MCF 10A (cell line): ENCODE measurements at regions not wholly inside any gene's neighbourhood (a gene's known extent, or its start where the extent isn't known, plus 50 kb on each side); places are given as distances from the start of the nearest gene placed in this dataset.

Source experiments
- BruUV-seq: library from RNA; stranded (reverse); fragments of 400-500 nt; replicated peaks from 2 replicates; lab custom pipeline; 2021; lab: Mats Ljungman, UMichigan
- CTCF ChIA-PET: fragments of 300-600 bp; sonication (Branson Sonifier 250); formaldehyde crosslinking; extraction: SDS; loops from one replicate; lab custom pipeline; 2021; ENCODE audit warnings: antibody characterized with exemption, inconsistent platforms; lab: Yijun Ruan, JAX
- POLR2A ChIA-PET: fragments of 300-600, 350-650 bp; sonication (Branson Sonifier 250); formaldehyde crosslinking; extraction: SDS; loops from one replicate; lab custom pipeline; 2020; ENCODE audit warnings: antibody characterized with exemption, inconsistent platforms; lab: Yijun Ruan, JAX
- DNase-seq: peaks from one replicate; pipeline ENCODE4 v3.0.0-alpha.2; 2018; ENCODE audit not compliant: unreplicated experiment
- H3K27ac Mint-ChIP-seq: one replicate; pipeline ENCODE4 v1.8.0; 2022; ENCODE audit warnings: mild to moderate bottlenecking, low read depth, mixed read lengths; ENCODE audit not compliant: unreplicated experiment
- H3K27me3 Mint-ChIP-seq: one replicate; pipeline ENCODE4 v1.8.0; 2022; ENCODE audit warnings: mixed read lengths; ENCODE audit not compliant: insufficient read depth, unreplicated experiment
- H3K36me3 Mint-ChIP-seq: one replicate; pipeline ENCODE4 v1.8.0; 2022; ENCODE audit warnings: mild to moderate bottlenecking, moderate library complexity, mixed read lengths; ENCODE audit not compliant: insufficient read depth, unreplicated experiment
- H3K4me1 Mint-ChIP-seq: one replicate; pipeline ENCODE4 v1.8.0; 2022; ENCODE audit warnings: mixed read lengths; ENCODE audit not compliant: insufficient read depth, unreplicated experiment
- H3K4me3 Mint-ChIP-seq: one replicate; pipeline ENCODE4 v1.8.0; 2022; ENCODE audit warnings: mild to moderate bottlenecking, moderate library complexity, mixed read lengths; ENCODE audit not compliant: unreplicated experiment
- H3K9me3 Mint-ChIP-seq: one replicate; pipeline ENCODE4 v1.8.0; 2022; ENCODE audit warnings: mixed read lengths; ENCODE audit not compliant: unreplicated experiment
- intact Hi-C: fragments of 100-400 bp; cut with micrococcal nuclease; formaldehyde crosslinking; loops from 2 replicates; pipeline ENCODE4 v1.14.1; 2022
- TF ChIP-seq, protein P1 (sequence below): fragments of 200-600 bp; IDR thresholded peaks from one replicate; pipeline ENCODE4 v1.8.0; 2022; ENCODE audit warnings: antibody characterized with exemption, mild to moderate bottlenecking; ENCODE audit not compliant: unreplicated experiment

DNA sequence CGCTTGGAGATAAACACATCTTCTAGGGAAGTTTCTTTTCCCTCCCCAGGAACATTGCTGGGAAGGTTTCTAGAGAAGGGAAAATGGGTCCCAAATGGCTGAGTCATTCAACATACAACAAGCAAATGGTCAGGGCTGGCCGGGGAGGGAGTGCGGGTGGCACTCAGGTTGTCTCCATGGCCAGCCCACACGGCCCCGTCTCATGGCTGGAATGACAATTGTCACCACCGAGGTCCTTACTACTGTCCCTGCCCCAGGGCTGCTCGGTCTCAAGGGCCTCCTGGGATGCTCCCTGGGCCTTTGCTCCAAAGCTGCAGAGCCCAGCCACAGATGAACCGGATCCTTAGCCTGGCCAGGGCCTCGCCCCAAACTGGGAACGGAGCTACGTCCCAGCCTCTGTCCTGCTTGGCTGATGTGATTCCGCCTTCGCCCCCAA lies 121.9 kb downstream of the FGF18 start:
- TF ChIP-seq, protein P1, sequence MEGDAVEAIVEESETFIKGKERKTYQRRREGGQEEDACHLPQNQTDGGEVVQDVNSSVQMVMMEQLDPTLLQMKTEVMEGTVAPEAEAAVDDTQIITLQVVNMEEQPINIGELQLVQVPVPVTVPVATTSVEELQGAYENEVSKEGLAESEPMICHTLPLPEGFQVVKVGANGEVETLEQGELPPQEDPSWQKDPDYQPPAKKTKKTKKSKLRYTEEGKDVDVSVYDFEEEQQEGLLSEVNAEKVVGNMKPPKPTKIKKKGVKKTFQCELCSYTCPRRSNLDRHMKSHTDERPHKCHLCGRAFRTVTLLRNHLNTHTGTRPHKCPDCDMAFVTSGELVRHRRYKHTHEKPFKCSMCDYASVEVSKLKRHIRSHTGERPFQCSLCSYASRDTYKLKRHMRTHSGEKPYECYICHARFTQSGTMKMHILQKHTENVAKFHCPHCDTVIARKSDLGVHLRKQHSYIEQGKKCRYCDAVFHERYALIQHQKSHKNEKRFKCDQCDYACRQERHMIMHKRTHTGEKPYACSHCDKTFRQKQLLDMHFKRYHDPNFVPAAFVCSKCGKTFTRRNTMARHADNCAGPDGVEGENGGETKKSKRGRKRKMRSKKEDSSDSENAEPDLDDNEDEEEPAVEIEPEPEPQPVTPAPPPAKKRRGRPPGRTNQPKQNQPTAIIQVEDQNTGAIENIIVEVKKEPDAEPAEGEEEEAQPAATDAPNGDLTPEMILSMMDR: no peak
- ChIA-PET POLR2A (no interaction called here), CTCF (interaction anchor here (0.6 to 1.0 kb wide), 2 partner anchors 13 to 14 kb away, joined by 3 to 4 read pairs; no protein-coding TSS in a partner anchor)
- intact Hi-C loops: no loop called here
- Mint-ChIP-seq H3K4me1 (no peaks in the 10 kb centered on the region), H3K27me3 (no peaks in the 10 kb centered on the region), H3K9me3 (no peaks in the 10 kb centered on the region), H3K36me3 (no peaks in the 10 kb centered on the region), H3K27ac (no peak overlapping the region), H3K4me3 (no peak overlapping the region)
- BruUV-seq: no TSS peak
- DNase-seq: no peak

DNA sequence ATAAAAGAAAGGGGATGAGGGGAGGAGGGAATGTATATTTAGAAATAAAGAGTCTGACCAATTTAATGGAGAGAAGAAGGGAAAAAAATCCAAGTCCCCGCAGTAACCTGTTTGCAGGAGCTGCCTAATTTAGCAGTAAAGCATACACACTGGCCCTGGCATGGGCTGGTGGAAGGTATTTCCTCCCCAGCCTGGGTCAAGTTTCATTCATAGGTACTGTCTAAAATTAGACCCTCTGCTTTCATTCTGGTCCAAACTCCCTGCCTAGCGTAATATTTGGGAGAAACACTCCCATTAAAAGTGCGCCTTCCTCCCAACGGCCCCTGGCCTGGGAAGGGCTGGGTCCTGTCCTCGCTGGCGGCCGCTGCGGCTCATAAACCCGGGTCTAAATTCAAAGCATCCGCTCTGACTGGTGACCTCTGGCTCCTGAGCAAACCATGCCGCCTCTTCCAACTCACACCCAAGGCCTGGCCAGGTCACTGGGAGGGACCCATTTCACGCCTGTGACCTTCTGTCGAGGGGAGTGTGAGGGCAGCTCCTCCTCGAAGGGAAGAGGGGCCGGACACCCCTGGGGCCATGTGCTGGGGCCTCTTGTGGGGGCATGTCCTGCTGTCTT lies 123.2 kb downstream of the FGF18 start:
- CTCF ChIA-PET: interaction anchor here (0.6 to 1.0 kb wide), 3 partner anchors 15 to 306 kb away, joined by 3 to 4 read pairs (median 3); no protein-coding TSS in a partner anchor
- TF ChIP-seq, protein P1: no peak
- no peaks in the 10 kb centered on the region for H3K36me3 Mint-ChIP-seq
- H3K4me1 Mint-ChIP-seq: no peaks in the 10 kb centered on the region
- DNase-seq: no peak
- H3K27me3 Mint-ChIP-seq: no peaks in the 10 kb centered on the region
- H3K4me3 Mint-ChIP-seq: no peak overlapping the region
- no peak overlapping the region for H3K27ac Mint-ChIP-seq
- no peaks in the 10 kb centered on the region for H3K9me3 Mint-ChIP-seq
- no TSS peak for BruUV-seq
- intact Hi-C loops: no loop called here
- POLR2A ChIA-PET: interaction anchor here (0.7 kb wide), 1 partner anchor 10 kb away, joined by 3 read pairs; no protein-coding TSS in a partner anchor

DNA sequence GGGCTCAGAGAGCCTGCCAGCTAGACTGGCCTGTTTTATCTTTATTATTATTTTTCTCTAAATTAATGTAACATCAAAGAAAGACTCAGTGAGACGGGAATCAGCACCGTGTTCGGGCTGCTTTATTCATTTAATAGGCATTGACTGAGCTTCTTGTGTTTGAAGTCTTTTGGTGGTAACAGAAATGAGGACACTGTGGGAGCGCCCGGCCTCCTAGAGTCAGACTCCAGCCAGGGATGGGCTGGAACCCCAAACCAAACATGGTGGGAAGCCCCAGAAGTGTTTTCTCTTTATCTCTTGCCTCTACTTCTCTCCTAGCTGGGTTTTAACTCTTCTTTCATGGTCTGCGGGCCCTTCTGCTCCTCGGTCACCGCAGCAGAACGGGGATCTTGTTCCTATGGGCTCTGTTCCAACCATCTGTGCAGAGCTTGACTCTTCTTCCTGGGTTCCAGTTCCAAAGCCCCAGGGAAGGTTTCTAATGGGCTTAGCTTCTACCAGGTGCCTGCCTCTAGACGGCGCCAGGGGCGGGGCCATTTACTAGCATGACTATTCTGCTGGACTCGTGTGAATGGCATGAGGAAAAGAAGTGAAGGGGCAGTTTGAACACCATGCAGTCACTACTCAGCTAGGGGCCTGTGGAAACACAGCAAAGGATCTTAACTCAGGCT lies 123.8 kb downstream of the FGF18 start:
- Mint-ChIP-seq H3K9me3 (no peaks in the 10 kb centered on the region), H3K4me1 (no peaks in the 10 kb centered on the region), H3K27me3 (no peaks in the 10 kb centered on the region), H3K27ac (no peak overlapping the region), H3K36me3 (no peaks in the 10 kb centered on the region), H3K4me3 (no peak overlapping the region)
- intact Hi-C loops: no loop called here
- CTCF ChIA-PET: interaction anchor here (0.6 kb wide), 2 partner anchors 99 to 302 kb away, joined by 3 read pairs; no protein-coding TSS in a partner anchor
- POLR2A ChIA-PET: no interaction called here
- BruUV-seq: no TSS peak
- TF ChIP-seq, protein P1: no peak
- DNase-seq: no peak
